BJ (cell line): ENCODE measurements at regions not wholly inside any gene's neighbourhood (a gene's known extent, or its start where the extent isn't known, plus 50 kb on each side); places are given as distances from the start of the nearest gene placed in this dataset.

Source experiments
- CTCF ChIA-PET: fragments of 350-600 bp; formaldehyde crosslinking; extraction: SDS; loops from one replicate; lab custom pipeline; 2021; ENCODE audit warnings: antibody characterized with exemption, inconsistent platforms; lab: Yijun Ruan, JAX
- POLR2A ChIA-PET: fragments of 300-600 bp; sonication (Branson Sonifier 250); formaldehyde crosslinking; extraction: SDS; loops from one replicate; lab custom pipeline; 2021; ENCODE audit warnings: antibody characterized with exemption; lab: Charles Lee
- DNase-seq: peaks from one replicate; pipeline ENCODE4 v3.0.0-alpha.2; 2011; ENCODE audit warnings: low read depth
- H3K27me3 ChIP-seq: 2 replicates; pipeline ENCODE4 v1.6.0; 2011; ENCODE audit warnings: low read length; ENCODE audit not compliant: control insufficient read depth, insufficient read depth
- H3K36me3 ChIP-seq: 2 replicates; pipeline ENCODE4 v1.5.1; 2011; ENCODE audit warnings: low read length; ENCODE audit not compliant: control insufficient read depth, insufficient read depth
- H3K4me3 ChIP-seq: 2 replicates; pipeline ENCODE4 v1.5.1; 2011; ENCODE audit warnings: low read depth, mild to moderate bottlenecking, control low read depth, low read length
- TF ChIP-seq, protein P1 (sequence below): IDR thresholded peaks from 2 replicates; pipeline ENCODE4 v1.5.1; 2011; ENCODE audit warnings: low read depth, mild to moderate bottlenecking, control low read depth, inconsistent platforms, low read length, moderate library complexity; ENCODE audit not compliant: insufficient read depth

DNA sequence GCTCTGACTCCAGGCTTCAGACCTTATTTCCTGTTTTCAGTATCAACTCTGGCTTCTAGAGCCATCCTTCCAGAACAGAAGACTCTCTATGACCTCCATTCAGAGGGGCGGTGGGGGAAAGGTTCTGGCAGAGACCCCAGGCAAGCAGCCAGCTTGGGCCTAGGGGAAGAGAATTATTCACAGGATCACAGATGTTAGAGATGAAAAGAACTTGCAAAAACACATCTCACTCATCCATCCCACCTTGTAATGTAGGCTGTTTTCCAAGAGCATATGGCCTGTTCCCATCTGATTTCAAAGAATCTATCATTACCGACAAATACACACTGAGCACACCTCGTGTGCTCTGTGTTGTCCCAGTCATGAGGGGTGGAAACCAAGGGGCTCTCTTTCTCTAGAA is 131.9 kb downstream of the GRIN2B start:
- no peak for DNase-seq
- H3K27me3 ChIP-seq, result no peaks in the 10 kb centered on the region
- ChIA-PET CTCF (no interaction called here), POLR2A (no interaction called here)
- TF ChIP-seq, protein P1, sequence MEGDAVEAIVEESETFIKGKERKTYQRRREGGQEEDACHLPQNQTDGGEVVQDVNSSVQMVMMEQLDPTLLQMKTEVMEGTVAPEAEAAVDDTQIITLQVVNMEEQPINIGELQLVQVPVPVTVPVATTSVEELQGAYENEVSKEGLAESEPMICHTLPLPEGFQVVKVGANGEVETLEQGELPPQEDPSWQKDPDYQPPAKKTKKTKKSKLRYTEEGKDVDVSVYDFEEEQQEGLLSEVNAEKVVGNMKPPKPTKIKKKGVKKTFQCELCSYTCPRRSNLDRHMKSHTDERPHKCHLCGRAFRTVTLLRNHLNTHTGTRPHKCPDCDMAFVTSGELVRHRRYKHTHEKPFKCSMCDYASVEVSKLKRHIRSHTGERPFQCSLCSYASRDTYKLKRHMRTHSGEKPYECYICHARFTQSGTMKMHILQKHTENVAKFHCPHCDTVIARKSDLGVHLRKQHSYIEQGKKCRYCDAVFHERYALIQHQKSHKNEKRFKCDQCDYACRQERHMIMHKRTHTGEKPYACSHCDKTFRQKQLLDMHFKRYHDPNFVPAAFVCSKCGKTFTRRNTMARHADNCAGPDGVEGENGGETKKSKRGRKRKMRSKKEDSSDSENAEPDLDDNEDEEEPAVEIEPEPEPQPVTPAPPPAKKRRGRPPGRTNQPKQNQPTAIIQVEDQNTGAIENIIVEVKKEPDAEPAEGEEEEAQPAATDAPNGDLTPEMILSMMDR, result no peak
- H3K36me3 ChIP-seq, result no peaks in the 10 kb centered on the region
- no peak overlapping the region for H3K4me3 ChIP-seq

DNA sequence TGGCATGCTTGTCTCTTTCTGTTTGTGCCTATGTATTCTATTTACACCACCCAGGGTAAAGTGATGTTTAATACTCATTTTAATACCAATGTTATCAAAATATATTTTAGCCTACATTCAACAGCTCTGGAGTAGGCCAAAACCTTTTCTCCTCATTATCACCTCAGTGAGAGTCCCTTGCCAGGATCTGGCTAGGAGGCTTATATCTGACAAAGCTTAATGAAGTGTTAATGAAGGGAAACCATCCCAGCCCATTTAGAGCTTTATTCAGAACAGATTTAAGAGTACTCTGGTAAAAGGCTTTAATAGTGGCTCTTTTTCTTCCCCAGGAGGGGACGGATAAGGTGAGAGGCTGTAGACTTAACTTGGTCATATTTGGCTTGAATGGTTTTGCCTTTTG is 137.6 kb downstream of the GRIN2B start:
- Histone ChIP-seq H3K4me3 (no peak overlapping the region), H3K36me3 (no peaks in the 10 kb centered on the region), H3K27me3 (no peaks in the 10 kb centered on the region)
- TF ChIP-seq, protein P1, result no peak
- ChIA-PET POLR2A (no interaction called here), CTCF (no interaction called here)
- no peak for DNase-seq

DNA sequence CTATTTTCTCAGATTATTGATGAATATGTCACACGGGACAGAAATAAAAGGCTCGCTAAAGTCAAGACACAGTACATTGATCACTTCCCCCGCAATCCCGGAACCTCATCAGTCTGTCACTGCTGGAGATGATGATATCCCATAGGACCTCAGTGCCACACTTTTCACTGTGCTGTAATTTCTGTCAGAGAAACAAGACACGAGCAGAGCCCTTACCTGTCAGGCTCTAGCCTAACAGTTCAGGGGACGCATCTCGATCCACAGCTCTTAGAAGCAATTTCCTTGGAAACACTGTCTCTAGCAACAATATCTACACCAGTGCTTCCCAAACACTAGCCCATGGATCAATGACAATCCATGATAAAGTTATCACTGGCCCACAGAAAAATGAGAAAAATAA is 140.0 kb downstream of the GRIN2B start:
- no peak for DNase-seq
- H3K27me3 ChIP-seq, result no peaks in the 10 kb centered on the region
- TF ChIP-seq, protein P1, result no peak
- ChIA-PET POLR2A (no interaction called here), CTCF (no interaction called here)
- H3K4me3 ChIP-seq, result no peak overlapping the region
- H3K36me3 ChIP-seq, result no peaks in the 10 kb centered on the region

DNA sequence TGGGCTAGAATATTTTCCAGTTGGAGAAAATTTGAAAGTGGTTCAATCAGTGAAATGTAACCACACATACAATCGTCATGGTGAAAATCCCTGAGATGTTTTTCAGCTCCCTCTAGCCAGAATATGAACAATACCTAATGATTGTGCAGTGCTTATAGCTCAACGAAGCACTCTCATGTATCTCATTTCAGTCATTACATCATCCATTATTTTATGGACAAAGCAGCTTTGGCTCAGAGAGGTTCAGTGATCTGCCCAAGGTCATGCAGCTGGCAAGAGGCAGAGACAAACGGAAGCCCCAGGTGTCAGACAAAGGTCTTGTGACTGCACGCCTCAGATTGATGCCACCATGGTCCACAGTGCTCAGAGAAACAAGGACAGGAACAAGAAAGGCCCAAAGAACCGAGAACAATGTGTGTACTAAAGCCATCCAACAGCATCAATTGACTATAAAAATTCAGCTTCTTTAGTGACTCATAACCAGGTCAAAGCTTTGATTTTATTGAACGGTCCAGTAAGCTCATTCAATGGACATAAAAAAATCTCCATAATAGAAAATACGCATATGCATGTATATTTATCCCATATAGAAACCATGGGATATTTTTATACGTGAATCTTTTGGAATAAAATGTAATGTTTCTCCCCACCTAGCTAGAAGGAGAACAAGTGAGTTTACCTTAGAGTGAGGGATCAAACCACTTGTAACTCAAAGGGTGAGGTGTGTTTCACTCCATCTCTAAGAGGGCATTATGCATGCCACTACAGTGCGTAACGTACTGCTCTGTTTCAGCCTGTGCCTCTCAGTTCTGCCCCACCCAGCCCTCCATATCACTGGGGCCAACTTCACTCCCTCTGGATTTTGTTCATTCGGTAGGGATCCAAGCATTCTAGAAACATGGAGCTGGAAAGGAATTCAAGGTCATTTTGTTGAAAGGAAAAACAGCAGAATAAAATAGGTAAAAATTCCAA is 141.8 kb downstream of the GRIN2B start:
- no peak for DNase-seq
- ChIA-PET POLR2A (no interaction called here), CTCF (interaction anchor here (0.8 to 1.1 kb wide), 2 partner anchors 9 to 25 kb away, joined by 3 to 5 read pairs; no protein-coding TSS in a partner anchor)
- Histone ChIP-seq H3K36me3 (no peaks in the 10 kb centered on the region), H3K4me3 (no peak overlapping the region), H3K27me3 (no peaks in the 10 kb centered on the region)
- TF ChIP-seq, protein P1, result no peak

DNA sequence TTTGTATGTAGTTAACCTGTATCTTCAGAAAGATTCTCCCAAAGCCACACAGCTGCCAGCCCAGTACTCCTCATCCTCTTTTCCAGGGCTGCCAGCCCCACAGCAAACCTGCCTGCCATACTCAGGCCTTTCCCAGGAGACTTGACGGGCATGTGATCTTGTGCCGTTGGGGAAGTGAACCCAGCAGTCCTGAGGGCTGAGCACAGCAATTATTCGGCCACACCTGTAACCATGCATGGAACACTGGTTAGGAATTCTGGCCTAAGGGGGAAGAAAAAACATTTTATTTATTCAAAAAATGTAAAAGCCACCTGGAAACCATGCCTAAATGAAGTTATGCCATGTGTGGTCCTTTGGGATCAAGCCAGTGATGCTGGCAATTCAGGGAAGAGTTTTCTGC is 145.3 kb downstream of the GRIN2B start:
- POLR2A ChIA-PET, result no interaction called here
- Histone ChIP-seq H3K36me3 (no peaks in the 10 kb centered on the region), H3K27me3 (no peaks in the 10 kb centered on the region), H3K4me3 (no peak overlapping the region)
- CTCF ChIA-PET, result no interaction called here
- TF ChIP-seq, protein P1, result no peak
- no peak for DNase-seq
